ENCODE measurements at regions not wholly inside any gene's neighbourhood (a gene's known extent, or its start where the extent isn't known, plus 50 kb on each side); places are given as distances from the start of the nearest gene placed in this dataset.

GRCh38 chr6:747028-747427 is 54.1 kb upstream of the EXOC2 start:
- no peak for DNase-seq

DNA sequence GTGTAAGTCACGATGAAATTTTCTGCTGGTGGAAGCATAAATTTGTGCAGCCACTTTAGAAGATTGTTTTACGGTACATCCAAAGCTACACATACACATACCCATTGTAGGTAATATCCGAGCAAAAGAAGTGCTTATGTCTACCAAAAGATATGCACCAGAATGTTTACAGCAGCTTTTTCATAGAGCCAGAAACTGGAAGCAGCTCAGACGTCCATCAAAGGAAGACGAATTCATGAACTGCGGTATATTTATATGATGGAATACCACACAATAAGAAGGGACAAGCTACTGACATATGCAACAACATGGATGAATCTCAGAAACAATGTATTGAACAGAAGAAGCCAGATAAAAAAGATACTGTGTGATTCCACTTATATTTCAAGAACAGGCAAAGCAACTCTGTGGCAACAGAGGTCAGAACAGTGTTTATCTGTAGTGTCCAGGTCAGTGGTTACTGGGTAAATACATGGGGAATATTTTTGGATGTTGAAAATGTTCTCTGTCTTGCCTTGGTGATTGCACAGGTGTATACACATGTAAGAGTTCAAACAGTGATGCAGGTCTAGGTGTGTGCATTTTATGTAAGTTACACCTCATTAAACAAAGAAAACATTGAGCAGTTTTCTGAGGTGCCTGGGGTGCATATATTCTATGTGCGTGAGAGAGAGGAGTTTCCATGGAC is 51.9 kb upstream of the EXOC2 start:
- no peak for DNase-seq

DNA sequence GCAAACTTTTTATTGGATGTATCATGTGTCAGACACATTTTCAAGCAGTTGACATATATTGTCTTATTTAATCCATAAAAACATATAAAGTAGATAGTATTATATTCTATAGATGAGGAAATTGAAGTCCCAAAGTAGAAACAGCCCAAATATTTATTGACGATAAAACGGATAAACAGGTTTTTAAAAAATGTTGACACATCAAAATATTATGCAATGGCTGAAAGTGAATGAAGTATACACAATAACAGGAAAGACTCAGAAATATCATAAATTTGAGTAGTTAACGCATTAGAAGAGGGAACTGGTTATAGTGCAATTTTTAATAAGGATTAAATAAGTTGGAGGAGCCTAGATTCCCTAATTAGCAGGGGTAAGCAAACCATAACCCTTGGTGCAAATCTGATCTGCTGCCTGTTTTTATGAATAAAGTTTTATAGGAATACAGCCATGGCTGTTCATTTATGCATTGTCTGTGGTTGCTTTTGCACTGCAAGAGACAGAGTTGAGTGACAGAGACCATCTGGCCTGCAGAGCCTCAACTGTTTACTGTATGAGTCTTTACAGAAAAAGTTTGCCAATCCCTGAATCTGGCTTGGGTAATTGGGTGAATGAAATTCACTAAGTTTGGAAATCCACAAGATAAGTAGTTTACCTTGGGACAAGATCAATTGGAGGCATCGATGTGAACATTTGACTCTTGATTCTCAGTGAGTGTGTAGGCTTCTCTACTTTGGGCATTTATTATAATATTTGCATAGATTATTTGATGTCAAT is 50.6 kb upstream of the EXOC2 start:
- no peak for DNase-seq

Data from activated CD8-positive, alpha-beta memory T cell treated with anti-CD3 and anti-CD28 coated beads, Interleukin-2, amount 50 U/mL, for 4 hours (primary cell).